HepG2 (cell line): ENCODE measurements at regions not wholly inside any gene's neighbourhood (a gene's known extent, or its start where the extent isn't known, plus 50 kb on each side); places are given as distances from the start of the nearest gene placed in this dataset.

Experiments
- ATAC-seq: fragments of 200-7000 bp; cut with Tn5 transposase; 3 replicates; pipeline ENCODE4 v1.9.1; 2020; ENCODE audit warnings: mild to moderate bottlenecking, moderate library complexity
- BruUV-seq: library from RNA; stranded (reverse); fragments of 400-500 nt; replicated peaks from 2 replicates; lab custom pipeline; 2021; lab: Mats Ljungman, UMichigan
- CTCF ChIA-PET: fragments of 300-600 bp; formaldehyde crosslinking; extraction: SDS; loops from one replicate; lab custom pipeline; 2021; ENCODE audit warnings: low total read pairs, inconsistent platforms, low intra/inter-chr PET ratio; lab: Yijun Ruan, JAX
- POLR2A ChIA-PET: fragments of 350-600 bp; sonication (Branson Sonifier 250); formaldehyde crosslinking; loops from one replicate; lab custom pipeline; 2020; ENCODE audit warnings: antibody characterized with exemption, inconsistent platforms; lab: Yijun Ruan, JAX
- DNase-seq: peaks from one replicate; pipeline ENCODE4 v3.0.0-alpha.2; 2015; ENCODE audit warnings: low spot score
- FAIRE-seq: peaks from 3 replicates; lab custom pipeline; 2011; peaks lifted over from hg19 to GRCh38; lab: Jason Lieb, UNC
- H2AFZ ChIP-seq: one replicate; pipeline ENCODE4 v1.6.1; 2011; ENCODE audit warnings: low read length, inconsistent platforms
- H3K27ac ChIP-seq: fragments of 300-600 bp; 3 replicates; pipeline ENCODE4 v1.8.0; 2011; ENCODE audit warnings: mixed run types, mild to moderate bottlenecking, mixed read lengths, low read length, inconsistent platforms; ENCODE audit not compliant: insufficient read depth; ENCODE audit errors: extremely low read length
- H3K27me3 ChIP-seq, 2 experiments: fragments of 200-600 bp in 1 of 2; 2 replicates in 1 of 2; 3 replicates in 1 of 2; pipeline versions ENCODE4 v1.6.0 to v1.8.0; 2011; ENCODE audit warnings: low read length in 2 of 2, mild to moderate bottlenecking in 2 of 2, moderate library complexity in 2 of 2, inconsistent platforms in 1 of 2; ENCODE audit not compliant: insufficient read depth in 2 of 2, control insufficient read depth in 1 of 2
- H3K36me3 ChIP-seq, 2 experiments: fragments of 200-600 bp in 1 of 2; replicated peaks in 1 of 2; 2 replicates in 1 of 2; 3 replicates in 1 of 2; pipeline versions ENCODE4 v1.5.1 to v1.8.0; 2011; ENCODE audit warnings: low read length in 2 of 2, inconsistent platforms in 1 of 2; ENCODE audit not compliant: insufficient read depth in 2 of 2, control insufficient read depth in 1 of 2
- H3K4me1 ChIP-seq: 2 replicates; pipeline ENCODE4 v1.5.1; 2012; ENCODE audit warnings: low read length, inconsistent platforms; ENCODE audit not compliant: insufficient read depth
- H3K4me2 ChIP-seq: 2 replicates; pipeline ENCODE4 v1.6.0; 2011; ENCODE audit warnings: low read depth, low read length, inconsistent platforms
- H3K4me3 ChIP-seq, 3 experiments: fragments of 200-600 bp in 1 of 3; sonication (generic), shearing (Covaris generic) in 1 of 3; replicated peaks in 1 of 3; 2 replicates each; pipeline ENCODE4 v1.5.1; 2011 to 2016; ENCODE audit warnings: low read length in 3 of 3, inconsistent platforms in 2 of 3, low read depth in 2 of 3, mild to moderate bottlenecking in 2 of 3, control low read depth in 1 of 3, mixed read lengths in 1 of 3; ENCODE audit not compliant: insufficient read depth in 1 of 3
- H3K79me2 ChIP-seq: one replicate; pipeline ENCODE4 v1.6.1; 2011; ENCODE audit warnings: low read length, inconsistent platforms; ENCODE audit not compliant: insufficient read depth
- H3K9ac ChIP-seq: 2 replicates; pipeline ENCODE4 v1.6.0; 2011; ENCODE audit warnings: mild to moderate bottlenecking, low read depth, low read length, inconsistent platforms; ENCODE audit not compliant: insufficient read depth
- H3K9me3 ChIP-seq: 2 replicates; pipeline ENCODE4 v1.5.1; 2012; ENCODE audit warnings: mild to moderate bottlenecking, low read length
- H4K20me1 ChIP-seq: 2 replicates; pipeline ENCODE4 v1.6.0; 2011; ENCODE audit warnings: inconsistent platforms, mild to moderate bottlenecking, low read length, moderate library complexity; ENCODE audit not compliant: insufficient read depth
- AGO1 ChIP-seq: fragments of 200-400 bp; formaldehyde crosslinking; IDR thresholded peaks from 2 replicates; pipeline ENCODE4 v1.6.1; 2017; ENCODE audit warnings: mild to moderate bottlenecking, low read depth, low read length, moderate library complexity; ENCODE audit not compliant: poor library complexity, severe bottlenecking
- CHD2 ChIP-seq: IDR thresholded peaks from 2 replicates; pipeline ENCODE4 v1.6.1; 2011; ENCODE audit warnings: low read depth, low read length, improper control_type of control experiment
- TOPORS ChIP-seq: sonication (generic); formaldehyde crosslinking; IDR thresholded peaks from 2 replicates; pipeline ENCODE4 v1.8.0; 2023; ENCODE audit warnings: mild to moderate bottlenecking, missing genetic modification reagents
- ZNF17 ChIP-seq: sonication (generic); formaldehyde crosslinking; IDR thresholded peaks from 2 replicates; pipeline ENCODE4 v1.5.0; 2020; ENCODE audit warnings: mild to moderate bottlenecking, missing genetic modification reagents
- ZNF30 ChIP-seq: sonication (generic); formaldehyde crosslinking; IDR thresholded peaks from 2 replicates; pipeline ENCODE4 v1.5.0; 2020; ENCODE audit warnings: mild to moderate bottlenecking, missing genetic modification reagents
- ZNF367 ChIP-seq: sonication (generic); formaldehyde crosslinking; IDR thresholded peaks from 2 replicates; pipeline ENCODE4 v1.4.0; 2020; ENCODE audit warnings: missing genetic modification reagents, borderline replicate concordance
- WGBS: methylation state at CpG from one replicate; pipeline ENCODE4 v1.1.6; 2017; ENCODE audit warnings: low lambda C conversion rate; 5-methylcytosine and 5-hydroxymethylcytosine counted together
- in situ Hi-C: cut with HindIII; loops from 2 replicates; pipeline ENCODE4 v1.10.0; 2017; ENCODE audit warnings: low pct_unique_long_range_greater_than_20kb; ENCODE audit not compliant: extremely low pct_ligation_motif_present
- intact Hi-C: fragments of 100-400 bp; cut with micrococcal nuclease; formaldehyde crosslinking; loops from one replicate; pipeline ENCODE4 v1.10.0; 2022; ENCODE audit not compliant: unreplicated experiment
- TF ChIP-seq, protein P1 (sequence below): sonication (generic); formaldehyde crosslinking; conservative IDR thresholded peaks from 2 replicates; pipeline ENCODE4 v1.8.0; 2022; ENCODE audit warnings: mild to moderate bottlenecking, moderate library complexity, missing genetic modification reagents

GRCh38 chr18:61199171-61199848 lies 133.9 kb upstream of the CDH20 start:
- Histone ChIP-seq H2AFZ (no peak overlapping the region), H4K20me1 (no peaks in the 10 kb centered on the region), H3K36me3 (no peaks in the 10 kb centered on the region), H3K27ac (no peak overlapping the region), H3K4me1 (no peaks in the 10 kb centered on the region), H3K4me3 (no peak overlapping the region), H3K27me3 (no peaks in the 10 kb centered on the region), H3K4me2 (no peak overlapping the region), H3K79me2 (no peaks in the 10 kb centered on the region), H3K9ac (no peak overlapping the region), H3K9me3 (peaks cover 19% of the 10 kb centered on the region)
- ATAC-seq = no peak
- DNase-seq = no peak
- intact Hi-C loops = no loop called here
- ChIA-PET POLR2A (no interaction called here), CTCF (no interaction called here)
- BruUV-seq = no TSS peak
- 2% methylated on average over 3 of the region's 3 CpGs for WGBS
- no peak for FAIRE-seq
- in situ Hi-C loops = no loop called here
- TF ChIP-seq AGO1 = no peak
- TF ChIP-seq, protein P1, sequence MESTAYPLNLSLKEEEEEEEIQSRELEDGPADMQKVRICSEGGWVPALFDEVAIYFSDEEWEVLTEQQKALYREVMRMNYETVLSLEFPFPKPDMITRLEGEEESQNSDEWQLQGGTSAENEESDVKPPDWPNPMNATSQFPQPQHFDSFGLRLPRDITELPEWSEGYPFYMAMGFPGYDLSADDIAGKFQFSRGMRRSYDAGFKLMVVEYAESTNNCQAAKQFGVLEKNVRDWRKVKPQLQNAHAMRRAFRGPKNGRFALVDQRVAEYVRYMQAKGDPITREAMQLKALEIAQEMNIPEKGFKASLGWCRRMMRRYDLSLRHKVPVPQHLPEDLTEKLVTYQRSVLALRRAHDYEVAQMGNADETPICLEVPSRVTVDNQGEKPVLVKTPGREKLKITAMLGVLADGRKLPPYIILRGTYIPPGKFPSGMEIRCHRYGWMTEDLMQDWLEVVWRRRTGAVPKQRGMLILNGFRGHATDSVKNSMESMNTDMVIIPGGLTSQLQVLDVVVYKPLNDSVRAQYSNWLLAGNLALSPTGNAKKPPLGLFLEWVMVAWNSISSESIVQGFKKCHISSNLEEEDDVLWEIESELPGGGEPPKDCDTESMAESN (CRISPR knock-in tag) = no peak
- no peak for TF ChIP-seq TOPORS (CRISPR knock-in tag)
- TF ChIP-seq ZNF367 (CRISPR knock-in tag) = no peak
- TF ChIP-seq ZNF17 (CRISPR knock-in tag) = no peak
- no peak for TF ChIP-seq CHD2
- no peak for TF ChIP-seq ZNF30
